Erythroblast (primary cell): ENCODE measurements at regions not wholly inside any gene's neighbourhood (a gene's known extent, or its start where the extent isn't known, plus 50 kb on each side); places are given as distances from the start of the nearest gene placed in this dataset.

Experiments used
- GATA1 ChIP-seq: IDR thresholded peaks from 2 replicates; pipeline ENCODE4 v1.6.1; 2011; ENCODE audit warnings: low read depth, mild to moderate bottlenecking, control low read depth, low read length, moderate library complexity
- POLR2A ChIP-seq: IDR thresholded peaks from 2 replicates; pipeline ENCODE4 v1.6.1; 2011; ENCODE audit warnings: mild to moderate bottlenecking, low read length

- no peak for TF ChIP-seq POLR2A
- TF ChIP-seq GATA1: no peak
Observed at GRCh38 chr9:78109075-78109474, 77.5 kb upstream of the GNAQ start.
